NOMO-1 treated with dmso at 0.1 percent for 144 hours (cell line): ENCODE measurements at regions not wholly inside any gene's neighbourhood (a gene's known extent, or its start where the extent isn't known, plus 50 kb on each side); places are given as distances from the start of the nearest gene placed in this dataset.
"Not testable (repeated sequence)": the region's sequence is repeated elsewhere in the genome, so short reads cannot be mapped to it uniquely, and the experiment has no call there.

Experiments used
- DNase-seq: peaks from one replicate; lab custom pipeline; 2025; ENCODE audit not compliant: unreplicated experiment; lab: John Stamatoyannopoulos, UW

- not testable (repeated sequence) for DNase-seq
Observed at GRCh38 chr14:106355007-106355791, 828.8 kb downstream of the TMEM121 start.

- DNase-seq: not testable (repeated sequence)
Observed at GRCh38 chr14:106355881-106356642, 829.7 kb downstream of the TMEM121 start.

DNA sequence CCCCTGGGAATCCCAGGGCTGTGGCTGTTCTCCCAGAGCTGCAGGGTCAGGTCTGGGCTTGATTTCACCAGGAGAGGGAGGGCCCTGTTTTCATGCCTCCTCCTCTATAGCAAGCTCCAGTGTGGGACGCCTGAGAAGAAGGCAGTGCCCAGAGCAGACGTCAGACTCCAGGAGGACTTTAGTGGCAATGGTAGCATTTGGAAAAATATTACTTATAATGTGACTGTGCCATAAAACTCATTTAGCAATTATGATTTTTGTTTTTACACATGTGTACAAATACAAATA, 830.2 kb downstream of the TMEM121 start:
- DNase-seq: not testable (repeated sequence)

- not testable (repeated sequence) for DNase-seq
Observed at GRCh38 chr14:106359157-106359887, 832.9 kb downstream of the TMEM121 start.

DNA sequence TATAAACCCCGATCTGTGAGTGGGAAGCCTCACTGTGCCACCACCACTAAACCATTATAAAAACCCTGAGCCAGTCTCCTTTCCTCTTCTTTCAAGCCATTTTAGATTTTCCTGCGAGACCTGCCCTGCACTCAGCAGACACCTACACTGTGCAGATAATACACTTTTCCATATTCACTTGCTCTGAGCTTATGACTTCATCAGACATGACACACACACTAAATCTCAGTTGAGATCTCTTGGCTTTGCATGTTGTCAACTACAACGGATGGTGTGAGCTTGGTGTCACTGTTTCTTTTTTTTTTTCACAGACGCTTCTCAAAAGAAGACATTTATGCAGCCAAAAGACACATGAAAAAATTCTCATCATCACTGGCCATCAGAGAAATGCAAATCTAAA, 839.0 kb downstream of the TMEM121 start:
- not testable (repeated sequence) for DNase-seq

- DNase-seq: not testable (repeated sequence)
Observed at GRCh38 chr14:106365894-106366293, 839.5 kb downstream of the TMEM121 start.

GRCh38 chr14:106366971-106367370, 840.6 kb downstream of the TMEM121 start:
- not testable (repeated sequence) for DNase-seq

DNA sequence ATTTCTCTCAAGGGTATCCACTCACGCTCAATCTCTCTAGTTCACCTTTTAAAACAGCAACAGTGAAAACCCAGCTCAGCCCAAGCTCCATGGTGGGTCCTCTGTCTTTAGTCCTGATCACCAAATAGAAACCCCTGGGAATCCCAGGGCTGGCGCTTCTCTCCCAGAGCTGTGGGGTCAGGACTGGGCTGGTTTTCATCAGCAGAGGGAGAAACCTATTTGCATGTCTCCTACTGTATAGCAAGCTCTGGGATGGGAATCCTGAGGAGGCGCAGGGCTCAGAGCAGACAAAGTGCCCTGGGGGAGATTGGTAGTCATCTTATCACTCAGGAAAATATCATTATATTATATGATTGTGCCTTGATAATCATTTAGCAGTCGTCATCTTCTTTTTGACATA, 843.1 kb downstream of the TMEM121 start:
- DNase-seq: not testable (repeated sequence)

DNA sequence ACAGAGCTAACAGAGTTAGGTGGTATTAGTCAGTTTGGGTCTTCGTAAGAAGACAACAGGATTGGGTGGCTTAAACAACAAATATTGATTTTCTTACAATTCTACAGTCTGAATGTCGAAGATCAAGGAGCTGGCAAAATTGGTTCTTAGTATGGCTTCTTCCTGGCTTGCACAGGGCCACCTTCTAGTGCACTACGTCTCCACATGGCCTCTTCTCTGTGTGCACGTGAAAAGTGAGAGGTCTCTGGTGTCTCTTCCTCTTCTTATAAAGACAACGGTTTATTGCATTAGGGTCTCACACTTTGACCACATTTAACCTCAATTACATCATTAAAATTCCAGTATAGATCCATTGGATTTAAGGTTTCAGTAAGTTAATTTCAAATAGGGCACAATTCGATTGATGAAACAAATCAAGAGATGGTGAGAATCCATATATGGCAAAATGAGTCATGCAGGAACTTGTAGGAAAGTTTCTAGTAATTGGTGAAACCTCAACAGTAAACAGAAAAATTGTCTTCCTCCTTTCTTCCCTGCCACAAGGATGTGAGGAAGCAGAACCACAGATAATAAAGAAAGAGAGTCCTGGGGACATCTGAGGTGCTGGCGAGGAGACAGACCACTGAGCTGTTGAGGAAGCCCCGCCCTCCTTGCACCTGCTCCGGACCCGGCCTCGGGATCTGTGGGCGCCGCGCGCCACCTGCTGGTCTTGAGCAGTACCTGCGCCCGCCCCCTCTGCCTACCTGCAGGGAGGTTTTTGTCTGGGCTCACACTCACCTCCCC, 846.7 kb downstream of the TMEM121 start:
- DNase-seq: no peak

DNA sequence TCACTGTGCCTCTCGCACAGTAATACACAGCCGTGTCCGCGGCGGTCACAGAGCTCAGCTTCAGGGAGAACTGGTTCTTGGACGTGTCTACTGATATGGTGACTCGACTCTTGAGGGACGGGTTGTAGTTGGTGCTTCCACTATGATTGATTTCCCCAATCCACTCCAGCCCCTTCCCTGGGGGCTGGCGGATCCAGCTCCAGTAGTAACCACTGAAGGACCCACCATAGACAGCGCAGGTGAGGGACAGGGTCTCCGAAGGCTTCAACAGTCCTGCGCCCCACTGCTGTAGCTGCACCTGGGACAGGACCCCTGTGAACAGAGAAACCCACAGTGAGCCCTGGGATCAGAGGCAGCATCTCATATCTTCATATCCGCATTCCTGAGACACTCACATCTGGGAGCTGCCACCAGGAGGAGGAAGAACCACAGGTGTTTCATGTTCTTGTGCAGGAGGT, 847.3 kb downstream of the TMEM121 start:
- DNase-seq: not testable (repeated sequence)

DNA sequence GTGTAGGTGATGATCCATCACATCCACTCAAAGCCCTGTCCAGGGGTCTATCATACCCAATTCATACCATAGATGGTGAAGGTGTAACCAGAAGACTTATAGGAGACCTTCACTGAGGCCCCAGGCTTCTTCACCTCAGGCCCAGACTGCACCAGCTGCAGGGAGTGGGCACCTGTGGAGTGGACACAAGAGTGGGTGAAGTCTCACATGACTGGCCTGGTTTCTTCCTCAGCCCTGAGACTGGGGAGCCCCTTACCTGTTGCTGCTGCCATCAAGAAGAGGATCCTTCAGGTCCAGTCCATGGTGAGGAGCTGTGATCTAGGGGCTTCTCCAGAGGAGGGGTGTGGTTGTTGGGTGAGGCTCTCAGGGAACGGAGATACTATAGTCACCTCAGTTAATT, 851.0 kb downstream of the TMEM121 start:
- DNase-seq: no peak

- DNase-seq: no peak
Observed at GRCh38 chr14:106378191-106378590, 851.8 kb downstream of the TMEM121 start.

GRCh38 chr14:106380740-106381139, 854.4 kb downstream of the TMEM121 start:
- no peak for DNase-seq

DNA sequence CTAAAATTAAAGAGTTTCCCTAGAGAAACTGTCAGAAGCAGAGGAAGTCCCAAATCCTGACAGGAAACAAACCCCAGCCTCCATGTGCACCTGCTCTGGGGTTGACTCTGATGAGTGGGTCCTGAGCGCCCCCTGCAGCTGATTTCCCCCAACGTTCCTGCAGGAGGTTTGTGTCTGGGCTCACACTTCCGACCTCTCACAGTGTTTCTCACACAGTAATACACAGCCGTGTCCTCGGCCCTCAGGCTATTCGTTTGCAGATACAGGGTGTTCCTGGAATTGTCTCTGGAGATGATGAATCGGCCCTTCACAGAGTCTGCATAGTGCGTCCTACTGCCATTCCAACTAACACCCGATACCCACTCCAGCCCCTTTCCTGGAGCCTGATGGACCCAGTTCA, 862.8 kb downstream of the TMEM121 start:
- not testable (repeated sequence) for DNase-seq

DNA sequence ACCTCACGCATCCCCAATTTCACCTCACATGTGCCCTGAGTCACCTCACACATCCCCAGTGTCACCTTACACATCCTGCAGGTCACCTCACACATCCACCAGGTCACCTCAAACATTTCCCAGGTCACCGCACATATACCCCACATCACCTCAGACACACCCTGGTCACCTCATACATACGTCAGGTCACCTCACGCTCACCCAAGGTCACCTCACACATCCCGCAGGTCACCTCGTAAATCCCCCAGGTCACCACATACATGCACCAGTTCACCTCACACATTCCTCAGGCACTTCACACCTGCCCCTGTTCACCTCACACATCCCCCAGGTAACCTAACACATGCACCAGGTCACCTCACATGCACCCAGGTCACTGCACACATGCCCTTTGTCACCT, 864.0 kb downstream of the TMEM121 start:
- no peak for DNase-seq

DNA sequence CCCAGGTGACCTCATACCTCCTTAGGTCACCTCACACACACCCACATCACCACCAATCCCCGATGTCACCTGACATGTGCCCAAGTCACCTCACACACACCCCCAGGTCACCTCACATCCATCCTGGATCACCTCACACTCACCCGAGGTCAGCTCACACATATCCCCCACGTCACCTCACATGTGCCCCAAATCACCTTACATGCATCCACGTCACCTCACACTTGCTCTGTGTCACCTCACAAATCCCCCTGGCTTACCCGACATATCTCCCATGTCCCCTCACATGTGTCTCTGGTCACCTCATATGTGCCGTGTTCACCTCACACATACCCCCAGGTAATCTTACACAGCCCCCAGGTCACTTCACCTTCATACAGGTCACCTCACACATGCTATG, 864.6 kb downstream of the TMEM121 start:
- DNase-seq: no peak

- no peak for DNase-seq
Observed at GRCh38 chr14:106393742-106394141, 867.4 kb downstream of the TMEM121 start.

DNA sequence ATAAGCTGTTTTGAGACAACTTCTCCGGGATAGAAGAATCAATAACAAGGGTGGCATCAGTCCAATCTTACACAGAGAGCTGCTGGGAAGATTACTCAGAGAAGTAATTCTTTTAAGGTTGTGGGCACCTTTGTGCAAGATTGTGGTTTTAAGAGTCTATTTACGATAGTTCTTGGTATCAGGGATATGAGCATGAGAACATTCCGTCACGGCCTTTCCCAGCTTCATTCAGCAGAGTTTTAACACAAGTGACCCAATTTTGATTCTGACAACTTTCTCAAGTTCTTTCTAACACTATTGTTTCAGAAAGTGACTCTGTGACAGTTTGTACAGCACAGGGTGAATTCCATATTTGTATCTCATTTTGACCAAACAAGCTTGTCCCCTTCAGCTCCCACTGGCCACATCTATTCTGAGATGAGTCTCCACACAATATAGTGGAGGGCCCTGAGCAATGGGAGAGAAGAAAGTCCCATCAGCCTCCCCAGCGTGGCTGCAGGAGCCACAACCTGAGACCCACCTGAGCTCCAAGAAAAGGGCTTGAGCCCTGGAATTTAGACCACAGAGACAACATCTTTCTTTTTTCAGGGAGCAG, 869.2 kb downstream of the TMEM121 start:
- no peak for DNase-seq

GRCh38 chr14:106396999-106397398, 870.6 kb downstream of the TMEM121 start:
- no peak for DNase-seq

DNA sequence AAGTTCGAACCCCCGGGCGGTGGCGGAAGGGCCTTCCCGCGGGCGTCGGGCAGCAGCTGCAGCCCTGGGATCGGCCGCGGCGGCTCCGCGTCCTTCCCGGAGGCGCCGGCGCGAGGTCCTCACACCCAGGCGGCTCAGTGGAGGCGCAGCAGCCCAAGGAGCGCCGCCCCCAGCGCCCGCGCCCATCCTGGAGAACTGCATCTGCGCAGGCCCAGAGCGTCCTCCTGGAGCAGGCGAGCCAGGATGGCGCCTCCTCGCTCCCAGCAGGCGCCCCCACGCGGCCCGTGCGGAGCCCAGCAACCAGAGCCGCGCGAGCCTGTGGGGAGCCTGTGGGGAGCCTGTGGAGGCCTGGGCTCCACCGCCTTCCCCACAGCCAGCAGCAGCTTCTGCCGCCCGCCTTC, 872.5 kb downstream of the TMEM121 start:
- DNase-seq: not testable (repeated sequence)
